H1 (cell line): ENCODE measurements at regions not wholly inside any gene's neighbourhood (a gene's known extent, or its start where the extent isn't known, plus 50 kb on each side); places are given as distances from the start of the nearest gene placed in this dataset.

Source experiments
- BCL11A ChIP-seq, 2 experiments: IDR thresholded peaks; one replicate each; pipeline ENCODE4 v1.6.1; 2011; ENCODE audit warnings: low read depth in 2 of 2, low read length in 2 of 2, mild to moderate bottlenecking in 2 of 2
- HDAC2 ChIP-seq, 2 experiments: fragments of 300-600 bp in 1 of 2; sonication (generic) in 1 of 2; IDR thresholded peaks; 2 replicates each; pipeline ENCODE4 v1.6.1; 2011 to 2012; ENCODE audit warnings: low read depth in 2 of 2, low read length in 2 of 2, mild to moderate bottlenecking in 2 of 2, moderate library complexity in 2 of 2, borderline replicate concordance in 1 of 2, inconsistent platforms in 1 of 2
- HDAC6 ChIP-seq: IDR thresholded peaks from one replicate; pipeline ENCODE4 v1.7.1; 2012; ENCODE audit warnings: low read depth, mild to moderate bottlenecking, inconsistent platforms, low read length, moderate library complexity
- KDM5A ChIP-seq: fragments of 200-600 bp; IDR thresholded peaks from 2 replicates; pipeline ENCODE4 v1.7.1; 2012; ENCODE audit warnings: mild to moderate bottlenecking, low read length, inconsistent platforms, mixed read lengths
- SP4 ChIP-seq: IDR thresholded peaks from 2 replicates; pipeline ENCODE4 v1.6.1; 2012; ENCODE audit warnings: low read length, inconsistent platforms
- TBP ChIP-seq: IDR thresholded peaks from 2 replicates; pipeline ENCODE4 v1.6.1; 2011; ENCODE audit warnings: low read depth, low read length, improper control_type of control experiment
- TCF12 ChIP-seq: IDR thresholded peaks from 2 replicates; pipeline ENCODE4 v1.6.1; 2011; ENCODE audit warnings: low read depth, mild to moderate bottlenecking, low read length
- TF ChIP-seq, protein P1 (sequence below): fragments of 300-600 bp; sonication (generic); IDR thresholded peaks from 2 replicates; pipeline ENCODE4 v1.7.1; 2012; ENCODE audit warnings: low read length, moderate library complexity, mild to moderate bottlenecking, inconsistent platforms; ENCODE audit not compliant: insufficient replicate concordance

- no peak for TF ChIP-seq BCL11A (IDR thresholded peaks at IDR 0.05; ENCODE audit: low read depth in 2 of 2, low read length in 2 of 2)
- no peak for TF ChIP-seq HDAC6
- no peak for TF ChIP-seq SP4
- no peak for TF ChIP-seq TCF12
- TF ChIP-seq, protein P1, sequence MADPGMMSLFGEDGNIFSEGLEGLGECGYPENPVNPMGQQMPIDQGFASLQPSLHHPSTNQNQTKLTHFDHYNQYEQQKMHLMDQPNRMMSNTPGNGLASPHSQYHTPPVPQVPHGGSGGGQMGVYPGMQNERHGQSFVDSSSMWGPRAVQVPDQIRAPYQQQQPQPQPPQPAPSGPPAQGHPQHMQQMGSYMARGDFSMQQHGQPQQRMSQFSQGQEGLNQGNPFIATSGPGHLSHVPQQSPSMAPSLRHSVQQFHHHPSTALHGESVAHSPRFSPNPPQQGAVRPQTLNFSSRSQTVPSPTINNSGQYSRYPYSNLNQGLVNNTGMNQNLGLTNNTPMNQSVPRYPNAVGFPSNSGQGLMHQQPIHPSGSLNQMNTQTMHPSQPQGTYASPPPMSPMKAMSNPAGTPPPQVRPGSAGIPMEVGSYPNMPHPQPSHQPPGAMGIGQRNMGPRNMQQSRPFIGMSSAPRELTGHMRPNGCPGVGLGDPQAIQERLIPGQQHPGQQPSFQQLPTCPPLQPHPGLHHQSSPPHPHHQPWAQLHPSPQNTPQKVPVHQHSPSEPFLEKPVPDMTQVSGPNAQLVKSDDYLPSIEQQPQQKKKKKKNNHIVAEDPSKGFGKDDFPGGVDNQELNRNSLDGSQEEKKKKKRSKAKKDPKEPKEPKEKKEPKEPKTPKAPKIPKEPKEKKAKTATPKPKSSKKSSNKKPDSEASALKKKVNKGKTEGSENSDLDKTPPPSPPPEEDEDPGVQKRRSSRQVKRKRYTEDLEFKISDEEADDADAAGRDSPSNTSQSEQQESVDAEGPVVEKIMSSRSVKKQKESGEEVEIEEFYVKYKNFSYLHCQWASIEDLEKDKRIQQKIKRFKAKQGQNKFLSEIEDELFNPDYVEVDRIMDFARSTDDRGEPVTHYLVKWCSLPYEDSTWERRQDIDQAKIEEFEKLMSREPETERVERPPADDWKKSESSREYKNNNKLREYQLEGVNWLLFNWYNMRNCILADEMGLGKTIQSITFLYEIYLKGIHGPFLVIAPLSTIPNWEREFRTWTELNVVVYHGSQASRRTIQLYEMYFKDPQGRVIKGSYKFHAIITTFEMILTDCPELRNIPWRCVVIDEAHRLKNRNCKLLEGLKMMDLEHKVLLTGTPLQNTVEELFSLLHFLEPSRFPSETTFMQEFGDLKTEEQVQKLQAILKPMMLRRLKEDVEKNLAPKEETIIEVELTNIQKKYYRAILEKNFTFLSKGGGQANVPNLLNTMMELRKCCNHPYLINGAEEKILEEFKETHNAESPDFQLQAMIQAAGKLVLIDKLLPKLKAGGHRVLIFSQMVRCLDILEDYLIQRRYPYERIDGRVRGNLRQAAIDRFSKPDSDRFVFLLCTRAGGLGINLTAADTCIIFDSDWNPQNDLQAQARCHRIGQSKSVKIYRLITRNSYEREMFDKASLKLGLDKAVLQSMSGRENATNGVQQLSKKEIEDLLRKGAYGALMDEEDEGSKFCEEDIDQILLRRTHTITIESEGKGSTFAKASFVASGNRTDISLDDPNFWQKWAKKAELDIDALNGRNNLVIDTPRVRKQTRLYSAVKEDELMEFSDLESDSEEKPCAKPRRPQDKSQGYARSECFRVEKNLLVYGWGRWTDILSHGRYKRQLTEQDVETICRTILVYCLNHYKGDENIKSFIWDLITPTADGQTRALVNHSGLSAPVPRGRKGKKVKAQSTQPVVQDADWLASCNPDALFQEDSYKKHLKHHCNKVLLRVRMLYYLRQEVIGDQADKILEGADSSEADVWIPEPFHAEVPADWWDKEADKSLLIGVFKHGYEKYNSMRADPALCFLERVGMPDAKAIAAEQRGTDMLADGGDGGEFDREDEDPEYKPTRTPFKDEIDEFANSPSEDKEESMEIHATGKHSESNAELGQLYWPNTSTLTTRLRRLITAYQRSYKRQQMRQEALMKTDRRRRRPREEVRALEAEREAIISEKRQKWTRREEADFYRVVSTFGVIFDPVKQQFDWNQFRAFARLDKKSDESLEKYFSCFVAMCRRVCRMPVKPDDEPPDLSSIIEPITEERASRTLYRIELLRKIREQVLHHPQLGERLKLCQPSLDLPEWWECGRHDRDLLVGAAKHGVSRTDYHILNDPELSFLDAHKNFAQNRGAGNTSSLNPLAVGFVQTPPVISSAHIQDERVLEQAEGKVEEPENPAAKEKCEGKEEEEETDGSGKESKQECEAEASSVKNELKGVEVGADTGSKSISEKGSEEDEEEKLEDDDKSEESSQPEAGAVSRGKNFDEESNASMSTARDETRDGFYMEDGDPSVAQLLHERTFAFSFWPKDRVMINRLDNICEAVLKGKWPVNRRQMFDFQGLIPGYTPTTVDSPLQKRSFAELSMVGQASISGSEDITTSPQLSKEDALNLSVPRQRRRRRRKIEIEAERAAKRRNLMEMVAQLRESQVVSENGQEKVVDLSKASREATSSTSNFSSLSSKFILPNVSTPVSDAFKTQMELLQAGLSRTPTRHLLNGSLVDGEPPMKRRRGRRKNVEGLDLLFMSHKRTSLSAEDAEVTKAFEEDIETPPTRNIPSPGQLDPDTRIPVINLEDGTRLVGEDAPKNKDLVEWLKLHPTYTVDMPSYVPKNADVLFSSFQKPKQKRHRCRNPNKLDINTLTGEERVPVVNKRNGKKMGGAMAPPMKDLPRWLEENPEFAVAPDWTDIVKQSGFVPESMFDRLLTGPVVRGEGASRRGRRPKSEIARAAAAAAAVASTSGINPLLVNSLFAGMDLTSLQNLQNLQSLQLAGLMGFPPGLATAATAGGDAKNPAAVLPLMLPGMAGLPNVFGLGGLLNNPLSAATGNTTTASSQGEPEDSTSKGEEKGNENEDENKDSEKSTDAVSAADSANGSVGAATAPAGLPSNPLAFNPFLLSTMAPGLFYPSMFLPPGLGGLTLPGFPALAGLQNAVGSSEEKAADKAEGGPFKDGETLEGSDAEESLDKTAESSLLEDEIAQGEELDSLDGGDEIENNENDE: no peak
- TF ChIP-seq TBP: no peak
- TF ChIP-seq HDAC2 (IDR thresholded peaks at IDR 0.05; ENCODE audit: borderline replicate concordance in 1 of 2, low read depth in 2 of 2, low read length in 2 of 2): no peak
- no peak for TF ChIP-seq KDM5A
Observed at GRCh38 chr1:118253053-118253915, 68.3 kb upstream of the SPAG17 start (continued).
